Progenitor cell of endocrine pancreas (in vitro differentiated cells): ENCODE measurements at regions not wholly inside any gene's neighbourhood (a gene's known extent, or its start where the extent isn't known, plus 50 kb on each side); places are given as distances from the start of the nearest gene placed in this dataset.

ENCODE experiments used
- DNase-seq: peaks from one replicate; pipeline ENCODE4 v3.0.0; 2021; ENCODE audit warnings: low spot score; ENCODE audit not compliant: unreplicated experiment
- H3K27ac Mint-ChIP-seq: 2 replicates; pipeline ENCODE4 v1.8.0; 2021; ENCODE audit warnings: mild to moderate bottlenecking, moderate library complexity, mixed read lengths
- H3K27me3 Mint-ChIP-seq: 2 replicates; pipeline ENCODE4 v1.8.0; 2021; ENCODE audit warnings: mixed read lengths
- H3K36me3 Mint-ChIP-seq: 2 replicates; pipeline ENCODE4 v1.8.0; 2022; ENCODE audit warnings: mixed read lengths; ENCODE audit not compliant: insufficient read depth
- H3K4me1 Mint-ChIP-seq: 2 replicates; pipeline ENCODE4 v1.8.0; 2021; ENCODE audit warnings: low read depth, mixed read lengths
- H3K4me3 Mint-ChIP-seq: 2 replicates; pipeline ENCODE4 v1.8.0; 2021; ENCODE audit warnings: low read depth, mild to moderate bottlenecking, moderate library complexity, mixed read lengths
- H3K9me3 Mint-ChIP-seq: 2 replicates; pipeline ENCODE4 v1.8.0; 2021; ENCODE audit warnings: low read depth, mixed read lengths
- CTCF ChIP-seq: fragments of 200-600 bp; sonication (generic); IDR thresholded peaks from one replicate; pipeline ENCODE4 v1.5.0; 2021; ENCODE audit warnings: antibody characterized with exemption, mild to moderate bottlenecking; ENCODE audit not compliant: unreplicated experiment

- Mint-ChIP-seq H3K9me3 (peaks cover 3% of the 10 kb centered on the region), H3K4me1 (no peaks in the 10 kb centered on the region), H3K27me3 (no peaks in the 10 kb centered on the region), H3K36me3 (no peaks in the 10 kb centered on the region), H3K27ac (no peak overlapping the region), H3K4me3 (no peak overlapping the region)
- no peak for DNase-seq
- no peak for TF ChIP-seq CTCF
These were observed 180.8 kb downstream of the PLPPR4 start for GRCh38 chr1:99445071-99445470.

- peaks cover 3% of the 10 kb centered on the region for H3K9me3 Mint-ChIP-seq
- no peak overlapping the region for H3K27ac Mint-ChIP-seq
- DNase-seq = no peak
- no peaks in the 10 kb centered on the region for H3K36me3 Mint-ChIP-seq
- no peak overlapping the region for H3K4me3 Mint-ChIP-seq
- no peak for TF ChIP-seq CTCF
- H3K4me1 Mint-ChIP-seq = no peaks in the 10 kb centered on the region
- H3K27me3 Mint-ChIP-seq = no peaks in the 10 kb centered on the region
These were observed 181.2 kb downstream of the PLPPR4 start for GRCh38 chr1:99445486-99445885.

GRCh38 chr1:99447721-99448120 lies 183.4 kb downstream of the PLPPR4 start:
- no peak for DNase-seq
- Mint-ChIP-seq H3K4me3 (no peak overlapping the region), H3K9me3 (peaks cover 3% of the 10 kb centered on the region), H3K27me3 (no peaks in the 10 kb centered on the region), H3K4me1 (no peaks in the 10 kb centered on the region), H3K27ac (no peak overlapping the region), H3K36me3 (no peaks in the 10 kb centered on the region)
- TF ChIP-seq CTCF = no peak

- Mint-ChIP-seq H3K27ac (no peak overlapping the region), H3K36me3 (no peaks in the 10 kb centered on the region), H3K9me3 (no peaks in the 10 kb centered on the region), H3K4me1 (peaks cover 4% of the 10 kb centered on the region), H3K4me3 (no peak overlapping the region), H3K27me3 (no peaks in the 10 kb centered on the region)
- TF ChIP-seq CTCF = no peak
- no peak for DNase-seq
These were observed 190.2 kb upstream of the PALMD start for GRCh38 chr1:99455760-99456159.

GRCh38 chr1:99456536-99456935 lies 189.4 kb upstream of the PALMD start:
- Mint-ChIP-seq H3K36me3 (no peaks in the 10 kb centered on the region), H3K4me3 (no peak overlapping the region), H3K4me1 (peaks cover 4% of the 10 kb centered on the region), H3K9me3 (no peaks in the 10 kb centered on the region), H3K27me3 (no peaks in the 10 kb centered on the region), H3K27ac (no peak overlapping the region)
- TF ChIP-seq CTCF = no peak
- DNase-seq = no peak
